ENCODE measurements at regions not wholly inside any gene's neighbourhood (a gene's known extent, or its start where the extent isn't known, plus 50 kb on each side); places are given as distances from the start of the nearest gene placed in this dataset.
"Not testable (repeated sequence)": the region's sequence is repeated elsewhere in the genome, so short reads cannot be mapped to it uniquely, and the experiment has no call there.

DNA sequence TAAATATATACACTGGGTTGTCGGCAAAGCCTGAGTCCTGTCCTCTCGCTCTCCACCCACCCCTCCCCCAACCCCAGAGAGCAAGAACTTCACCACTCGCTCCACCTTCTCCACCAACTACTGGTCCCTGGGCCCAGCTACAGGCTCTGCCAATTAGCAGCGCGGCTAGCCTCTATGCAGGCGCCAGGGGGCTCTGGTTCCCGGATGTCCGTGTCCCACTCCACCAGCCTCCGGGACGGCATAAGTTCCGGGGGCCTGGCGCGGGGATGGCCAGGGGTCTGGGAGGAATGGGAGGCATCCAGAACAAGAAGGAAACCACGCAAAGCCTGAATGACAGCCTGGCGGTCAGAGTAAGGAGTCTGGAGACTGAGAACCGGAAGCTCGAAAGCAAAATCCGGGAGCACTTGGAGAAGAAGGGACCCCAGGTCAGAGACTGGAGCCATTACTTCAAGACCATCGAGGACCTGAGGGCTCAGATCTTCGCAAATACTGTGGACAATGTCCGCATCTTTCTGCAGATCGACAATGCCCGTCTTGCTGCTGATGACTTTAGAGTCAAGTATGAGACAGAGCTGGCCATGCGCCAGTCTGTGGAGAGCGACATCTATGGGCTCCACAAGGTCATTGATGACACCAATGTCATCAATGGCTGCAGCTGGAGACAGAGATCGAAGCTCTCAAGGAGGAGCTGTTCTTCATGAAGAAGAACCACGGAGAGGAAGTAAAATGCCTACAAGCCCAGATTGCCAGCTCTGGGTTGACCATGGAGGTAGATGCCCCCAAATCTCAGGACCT lies 224.3 kb upstream of the ID4 start:
- TF ChIP-seq, protein P1, sequence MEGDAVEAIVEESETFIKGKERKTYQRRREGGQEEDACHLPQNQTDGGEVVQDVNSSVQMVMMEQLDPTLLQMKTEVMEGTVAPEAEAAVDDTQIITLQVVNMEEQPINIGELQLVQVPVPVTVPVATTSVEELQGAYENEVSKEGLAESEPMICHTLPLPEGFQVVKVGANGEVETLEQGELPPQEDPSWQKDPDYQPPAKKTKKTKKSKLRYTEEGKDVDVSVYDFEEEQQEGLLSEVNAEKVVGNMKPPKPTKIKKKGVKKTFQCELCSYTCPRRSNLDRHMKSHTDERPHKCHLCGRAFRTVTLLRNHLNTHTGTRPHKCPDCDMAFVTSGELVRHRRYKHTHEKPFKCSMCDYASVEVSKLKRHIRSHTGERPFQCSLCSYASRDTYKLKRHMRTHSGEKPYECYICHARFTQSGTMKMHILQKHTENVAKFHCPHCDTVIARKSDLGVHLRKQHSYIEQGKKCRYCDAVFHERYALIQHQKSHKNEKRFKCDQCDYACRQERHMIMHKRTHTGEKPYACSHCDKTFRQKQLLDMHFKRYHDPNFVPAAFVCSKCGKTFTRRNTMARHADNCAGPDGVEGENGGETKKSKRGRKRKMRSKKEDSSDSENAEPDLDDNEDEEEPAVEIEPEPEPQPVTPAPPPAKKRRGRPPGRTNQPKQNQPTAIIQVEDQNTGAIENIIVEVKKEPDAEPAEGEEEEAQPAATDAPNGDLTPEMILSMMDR (IDR thresholded peaks at IDR 0.05; ENCODE audit: insufficient read depth, low read length, poor library complexity, severe bottlenecking) = not testable (repeated sequence)
- TF ChIP-seq EZH2phosphoT487 (conservative IDR thresholded peaks at IDR 0.05; ENCODE audit: low read length) = not testable (repeated sequence)
